Neural cell (in vitro differentiated cells): ENCODE measurements at regions not wholly inside any gene's neighbourhood (a gene's known extent, or its start where the extent isn't known, plus 50 kb on each side); places are given as distances from the start of the nearest gene placed in this dataset.

Source experiments
- H2AFZ ChIP-seq: fragments of 200-600, 300-800 bp; sonication (generic), shearing (Covaris generic); 2 replicates; pipeline ENCODE4 v1.6.0; 2014; ENCODE audit warnings: low read depth, mild to moderate bottlenecking, antibody characterized with exemption, low read length, moderate library complexity
- H3F3A ChIP-seq: fragments of 200-600 bp; shearing (Covaris generic); 2 replicates; pipeline ENCODE4 v1.6.1; 2016; ENCODE audit warnings: mild to moderate bottlenecking, moderate library complexity, mixed read lengths, antibody characterized with exemption, low read length; ENCODE audit not compliant: insufficient read depth, poor library complexity, severe bottlenecking
- H3K27ac ChIP-seq: fragments of 200-600, 300-800 bp; sonication (generic), shearing (Covaris generic); 2 replicates; pipeline ENCODE4 v1.5.1; 2014; ENCODE audit warnings: mild to moderate bottlenecking, low read length, moderate library complexity
- H3K27me3 ChIP-seq: fragments of 300-800, 200-600 bp; sonication (generic), shearing (Covaris generic); 2 replicates; pipeline ENCODE4 v1.6.0; 2014; ENCODE audit warnings: mild to moderate bottlenecking, low read depth, low read length, moderate library complexity; ENCODE audit not compliant: insufficient read depth
- H3K36me3 ChIP-seq: fragments of 300-800, 200-600 bp; sonication (generic), shearing (Covaris generic); 2 replicates; pipeline ENCODE4 v1.5.1; 2014; ENCODE audit warnings: mild to moderate bottlenecking, antibody characterized with exemption, low read length, moderate library complexity; ENCODE audit not compliant: insufficient read depth
- H3K4me2 ChIP-seq: fragments of 300-800, 200-600 bp; sonication (generic), shearing (Covaris generic); 2 replicates; pipeline ENCODE4 v1.6.0; 2014; ENCODE audit warnings: mild to moderate bottlenecking, low read length
- H3K4me3 ChIP-seq: fragments of 300-800, 200-600 bp; sonication (generic), shearing (Covaris generic); 2 replicates; pipeline ENCODE4 v1.5.1; 2014; ENCODE audit warnings: mild to moderate bottlenecking, low read length, moderate library complexity
- H3K79me2 ChIP-seq: fragments of 200-600 bp; shearing (Covaris generic); replicated peaks from 2 replicates; pipeline ENCODE4 v1.6.0; 2014; ENCODE audit warnings: mild to moderate bottlenecking, low read length, moderate library complexity; ENCODE audit not compliant: insufficient read depth
- H3K9ac ChIP-seq: fragments of 300-800, 200-600 bp; sonication (generic), shearing (Covaris generic); 2 replicates; pipeline ENCODE4 v1.6.1; 2016; ENCODE audit warnings: mild to moderate bottlenecking, low read length, mixed read lengths
- H3K9me2 ChIP-seq: fragments of 200-600 bp; shearing (Covaris generic); 2 replicates; pipeline ENCODE4 v1.6.1; 2016; ENCODE audit warnings: mild to moderate bottlenecking, low read length, mixed read lengths; ENCODE audit not compliant: insufficient read depth
- H3K9me3 ChIP-seq: fragments of 200-600, 300-800 bp; sonication (generic), shearing (Covaris generic); 2 replicates; pipeline ENCODE4 v1.6.1; 2016; ENCODE audit warnings: mild to moderate bottlenecking, mixed run types, low read length, moderate library complexity, mixed read lengths
- H4K20me1 ChIP-seq: fragments of 200-600 bp; shearing (Covaris generic); 2 replicates; pipeline ENCODE4 v1.6.1; 2016; ENCODE audit warnings: mild to moderate bottlenecking, mixed run types; ENCODE audit not compliant: insufficient read depth
- CTCF ChIP-seq: fragments of 450-650 bp; IDR thresholded peaks from 2 replicates; pipeline ENCODE4 v1.5.1; 2014; ENCODE audit warnings: antibody characterized with exemption, mild to moderate bottlenecking, moderate library complexity; ENCODE audit not compliant: poor library complexity, severe bottlenecking
- EP300 ChIP-seq: fragments of 450-650 bp; conservative IDR thresholded peaks from 2 replicates; pipeline ENCODE4 v1.6.1; 2014; ENCODE audit warnings: antibody characterized with exemption, mild to moderate bottlenecking, moderate library complexity; ENCODE audit not compliant: poor library complexity, severe bottlenecking
- EZH2 ChIP-seq: fragments of 200-600, 300-800 bp; shearing (Covaris generic), sonication (generic); IDR thresholded peaks from 2 replicates; pipeline ENCODE4 v1.6.1; 2014; ENCODE audit warnings: antibody characterized with exemption, low read length, borderline replicate concordance, mild to moderate bottlenecking; ENCODE audit not compliant: insufficient read depth, poor library complexity, severe bottlenecking
- MXI1 ChIP-seq: fragments of 450-650 bp; conservative IDR thresholded peaks from 2 replicates; pipeline ENCODE4 v1.6.1; 2014; ENCODE audit warnings: antibody characterized with exemption, mild to moderate bottlenecking; ENCODE audit not compliant: poor library complexity, severe bottlenecking
- POLR2AphosphoS5 ChIP-seq: IDR thresholded peaks from 2 replicates; pipeline ENCODE4 v1.6.1; 2012
- RAD21 ChIP-seq: fragments of 450-650 bp; conservative IDR thresholded peaks from 2 replicates; pipeline ENCODE4 v1.6.1; 2014; ENCODE audit warnings: antibody characterized with exemption, mild to moderate bottlenecking, moderate library complexity
- TAF1 ChIP-seq: IDR thresholded peaks from 2 replicates; pipeline ENCODE4 v1.6.1; 2012; ENCODE audit warnings: low read depth

- no peak for TF ChIP-seq POLR2AphosphoS5
- Histone ChIP-seq H3K27ac (no peak overlapping the region), H3K36me3 (no peaks in the 10 kb centered on the region), H3K79me2 (no peaks in the 10 kb centered on the region), H3K9ac (no peak overlapping the region), H4K20me1 (no peaks in the 10 kb centered on the region), H3K9me2 (no peaks in the 10 kb centered on the region), H2AFZ (no peak overlapping the region), H3K4me3 (no peak overlapping the region), H3F3A (no peaks in the 10 kb centered on the region), H3K4me2 (no peak overlapping the region), H3K27me3 (no peaks in the 10 kb centered on the region), H3K9me3 (no peaks in the 10 kb centered on the region)
Measured at GRCh38 chr20:7428946-7429345, 511.3 kb downstream of the HAO1 start.

GRCh38 chr20:7432612-7433011, 507.6 kb downstream of the HAO1 start:
- no peaks in the 10 kb centered on the region for H3K9me2 ChIP-seq
- no peaks in the 10 kb centered on the region for H3K36me3 ChIP-seq
- H3K27me3 ChIP-seq, result no peaks in the 10 kb centered on the region
- H3K4me3 ChIP-seq, result no peak overlapping the region
- no peaks in the 10 kb centered on the region for H4K20me1 ChIP-seq
- H3F3A ChIP-seq, result no peaks in the 10 kb centered on the region
- H3K4me2 ChIP-seq, result no peak overlapping the region
- H2AFZ ChIP-seq, result no peak overlapping the region
- no peaks in the 10 kb centered on the region for H3K9me3 ChIP-seq
- no peak overlapping the region for H3K27ac ChIP-seq
- TF ChIP-seq POLR2AphosphoS5 (peak; percentile 26), CTCF (no peak), MXI1 (no peak), RAD21 (no peak), EP300 (no peak), TAF1 (no peak)
- H3K79me2 ChIP-seq, result no peaks in the 10 kb centered on the region
- H3K9ac ChIP-seq, result no peak overlapping the region

GRCh38 chr20:7437311-7437710, 502.9 kb downstream of the HAO1 start:
- no peak overlapping the region for H3K4me2 ChIP-seq
- H3K27me3 ChIP-seq, result no peaks in the 10 kb centered on the region
- H3K9ac ChIP-seq, result no peak overlapping the region
- no peak overlapping the region for H3K27ac ChIP-seq
- no peak overlapping the region for H2AFZ ChIP-seq
- TF ChIP-seq MXI1, result no peak
- TF ChIP-seq EZH2, result no peak
- no peak for TF ChIP-seq CTCF
- no peaks in the 10 kb centered on the region for H4K20me1 ChIP-seq
- no peak overlapping the region for H3K4me3 ChIP-seq
- no peaks in the 10 kb centered on the region for H3F3A ChIP-seq
- H3K36me3 ChIP-seq, result no peaks in the 10 kb centered on the region
- no peaks in the 10 kb centered on the region for H3K79me2 ChIP-seq
- no peaks in the 10 kb centered on the region for H3K9me2 ChIP-seq
- H3K9me3 ChIP-seq, result no peaks in the 10 kb centered on the region
